ENCODE measurements at regions not wholly inside any gene's neighbourhood (a gene's known extent, or its start where the extent isn't known, plus 50 kb on each side); places are given as distances from the start of the nearest gene placed in this dataset.
"Not testable (repeated sequence)": the region's sequence is repeated elsewhere in the genome, so short reads cannot be mapped to it uniquely, and the experiment has no call there.

DNA sequence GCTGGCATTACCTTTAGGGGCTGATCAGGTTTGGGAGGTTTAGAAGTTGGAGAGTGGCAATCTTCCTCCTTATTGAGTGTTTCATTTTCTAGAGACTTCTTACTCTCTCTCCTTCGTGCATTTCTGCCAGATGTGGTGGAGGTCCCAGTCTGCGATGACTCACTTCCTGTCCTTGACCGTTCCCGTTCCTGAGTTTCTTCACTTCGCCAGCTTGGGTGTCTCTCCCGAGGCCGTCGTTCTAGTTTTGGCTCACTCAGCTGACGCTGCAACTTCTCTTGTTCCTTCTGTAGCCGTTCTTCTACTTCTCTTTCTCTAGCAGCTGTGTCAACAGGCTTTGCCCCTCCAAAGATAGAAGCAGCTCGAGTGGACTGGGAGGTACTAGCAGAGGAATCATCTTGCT, 60.9 kb upstream of the ALG13 start:
- not testable (repeated sequence) for TF ChIP-seq ZNF571 (tag by site-specific recombination; IDR thresholded peaks at IDR 0.05); ZNF335 (tag by site-specific recombination; conservative IDR thresholded peaks at IDR 0.05); SP3 (tag by site-specific recombination; IDR thresholded peaks at IDR 0.05); ZNF23 (tag by site-specific recombination; IDR thresholded peaks at IDR 0.05; ENCODE audit: borderline replicate concordance); ZNF112 (tag by site-specific recombination; IDR thresholded peaks at IDR 0.05)
- TF ChIP-seq, protein P1, sequence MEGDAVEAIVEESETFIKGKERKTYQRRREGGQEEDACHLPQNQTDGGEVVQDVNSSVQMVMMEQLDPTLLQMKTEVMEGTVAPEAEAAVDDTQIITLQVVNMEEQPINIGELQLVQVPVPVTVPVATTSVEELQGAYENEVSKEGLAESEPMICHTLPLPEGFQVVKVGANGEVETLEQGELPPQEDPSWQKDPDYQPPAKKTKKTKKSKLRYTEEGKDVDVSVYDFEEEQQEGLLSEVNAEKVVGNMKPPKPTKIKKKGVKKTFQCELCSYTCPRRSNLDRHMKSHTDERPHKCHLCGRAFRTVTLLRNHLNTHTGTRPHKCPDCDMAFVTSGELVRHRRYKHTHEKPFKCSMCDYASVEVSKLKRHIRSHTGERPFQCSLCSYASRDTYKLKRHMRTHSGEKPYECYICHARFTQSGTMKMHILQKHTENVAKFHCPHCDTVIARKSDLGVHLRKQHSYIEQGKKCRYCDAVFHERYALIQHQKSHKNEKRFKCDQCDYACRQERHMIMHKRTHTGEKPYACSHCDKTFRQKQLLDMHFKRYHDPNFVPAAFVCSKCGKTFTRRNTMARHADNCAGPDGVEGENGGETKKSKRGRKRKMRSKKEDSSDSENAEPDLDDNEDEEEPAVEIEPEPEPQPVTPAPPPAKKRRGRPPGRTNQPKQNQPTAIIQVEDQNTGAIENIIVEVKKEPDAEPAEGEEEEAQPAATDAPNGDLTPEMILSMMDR (tag by site-specific recombination; IDR thresholded peaks at IDR 0.05), result not testable (repeated sequence)

Data from HEK293 (cell line).